ENCODE measurements at regions not wholly inside any gene's neighbourhood (a gene's known extent, or its start where the extent isn't known, plus 50 kb on each side); places are given as distances from the start of the nearest gene placed in this dataset.

GRCh38 chr11:42273977-42274376 lies 814.5 kb upstream of the LRRC4C start:
- TF ChIP-seq CTCF (IDR thresholded peaks at IDR 0.05): no peak
- TF ChIP-seq POLR2AphosphoS5 (IDR thresholded peaks at IDR 0.05; ENCODE audit: low read depth, low read length): no peak
- TF ChIP-seq REST (IDR thresholded peaks at IDR 0.05; ENCODE audit: insufficient read depth in 1 of 2, low read depth in 2 of 2, low read length in 1 of 2): no peak
- no peak for TF ChIP-seq TCF7L2 (IDR thresholded peaks at IDR 0.05; ENCODE audit: low read depth, low read length)
- no peak for TF ChIP-seq SIN3A (IDR thresholded peaks at IDR 0.05; ENCODE audit: borderline replicate concordance, insufficient read depth, low read depth, low read length)

All from Panc1 (cell line).